Gastroesophageal sphincter (tissue), 4 donors: ENCODE measurements at regions not wholly inside any gene's neighbourhood (a gene's known extent, or its start where the extent isn't known, plus 50 kb on each side); places are given as distances from the start of the nearest gene placed in this dataset.

Source experiments
- ATAC-seq: fragments of 150-250 bp; one replicate; pipeline ENCODE4 v1.9.1; 2016; ENCODE audit warnings: mild to moderate bottlenecking, moderate library complexity
- H3K27ac ChIP-seq, 4 donors: fragments of 200-600 bp; sonication (generic) in 3 of 4; 1 replicate in 3 of 4; 2 replicates in 1 of 4; pipeline ENCODE4 v1.5.1; 2016 to 2019
- H3K27me3 ChIP-seq: fragments of 200-600 bp; sonication (generic); one replicate; pipeline ENCODE4 v1.5.1; 2019
- H3K36me3 ChIP-seq, 2 donors: fragments of 200-600 bp; sonication (generic); one replicate each; pipeline ENCODE4 v1.5.1; 2019; ENCODE audit warnings: control low read depth in 1 of 2
- H3K4me1 ChIP-seq, 3 donors: fragments of 200-600 bp; sonication (generic); 1 replicate in 2 of 3; 2 replicates in 1 of 3; pipeline ENCODE4 v1.5.1; 2016 to 2019; ENCODE audit warnings: control low read depth in 2 of 3
- H3K4me3 ChIP-seq, 2 donors: fragments of 200-600 bp; sonication (generic); one replicate each; pipeline ENCODE4 v1.5.1; 2019; ENCODE audit warnings: mild to moderate bottlenecking in 1 of 2, moderate library complexity in 1 of 2
- H3K9me3 ChIP-seq, 3 donors: fragments of 200-600 bp; sonication (generic); one replicate each; pipeline ENCODE4 v1.5.1; 2017 to 2019; ENCODE audit warnings: control low read depth in 2 of 3
- CTCF ChIP-seq, 4 experiments: fragments of 200-600 bp in 2 of 4; fragments of 450-650 bp in 2 of 4; sonication (generic) in 1 of 4; IDR thresholded peaks; one replicate each; pipeline ENCODE4 v1.5.1; 2017 to 2019; ENCODE audit warnings: antibody characterized with exemption in 4 of 4, mild to moderate bottlenecking in 2 of 4, moderate library complexity in 2 of 4
- EP300 ChIP-seq: sonication (generic); formaldehyde crosslinking; IDR thresholded peaks from one replicate; pipeline ENCODE4 v1.6.1; 2017; ENCODE audit warnings: antibody characterized with exemption, mild to moderate bottlenecking
- POLR2A ChIP-seq, 2 donors: fragments of 450-650 bp; IDR thresholded peaks; one replicate each; pipeline ENCODE4 v1.6.1; 2017; ENCODE audit warnings: antibody characterized with exemption in 2 of 2, mild to moderate bottlenecking in 2 of 2, moderate library complexity in 1 of 2
- POLR2AphosphoS5 ChIP-seq: sonication (generic); formaldehyde crosslinking; IDR thresholded peaks from one replicate; pipeline ENCODE4 v1.6.1; 2017; ENCODE audit warnings: antibody characterized with exemption
- WGBS, 2 donors: methylation state at CpG; one replicate each; pipeline ENCODE4 v1.1.5; 2018; ENCODE audit warnings: low coverage in 1 of 2; 5-methylcytosine and 5-hydroxymethylcytosine counted together

DNA sequence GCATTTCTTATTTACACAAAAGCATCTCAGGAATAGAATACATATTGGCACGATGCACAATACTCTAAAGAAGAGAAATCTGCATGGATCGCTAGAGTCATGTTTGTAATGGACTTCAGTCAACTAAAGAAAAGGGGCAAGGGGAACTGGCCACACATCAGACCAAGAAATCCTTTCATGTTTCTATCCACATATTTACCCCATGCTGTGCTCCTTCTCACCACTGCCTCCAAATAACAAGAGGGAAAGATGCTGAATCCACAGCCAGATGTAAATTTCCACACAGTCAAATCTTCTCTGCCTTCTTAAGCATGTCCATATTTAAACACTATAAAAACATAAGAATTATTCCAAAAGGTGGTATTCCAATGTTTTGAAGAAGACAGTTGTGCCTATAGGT is 67.6 kb downstream of the COX18 start:
- H3K27me3 ChIP-seq, result no peaks in the 10 kb centered on the region
- no peaks in the 10 kb centered on the region for H3K4me1 ChIP-seq
- H3K36me3 ChIP-seq, result no peaks in the 10 kb centered on the region
- TF ChIP-seq CTCF (IDR thresholded peaks at IDR 0.05) (no peak), POLR2AphosphoS5 (no peak), EP300 (no peak), POLR2A (IDR thresholded peaks at IDR 0.05) (no peak)
- no peaks in the 10 kb centered on the region for H3K9me3 ChIP-seq
- no peak for ATAC-seq
- H3K4me3 ChIP-seq, result no peak overlapping the region
- 56 to 74% methylated on average over 2 of the region's 2 CpGs for WGBS, 2 donors
- H3K27ac ChIP-seq, result no peak overlapping the region

DNA sequence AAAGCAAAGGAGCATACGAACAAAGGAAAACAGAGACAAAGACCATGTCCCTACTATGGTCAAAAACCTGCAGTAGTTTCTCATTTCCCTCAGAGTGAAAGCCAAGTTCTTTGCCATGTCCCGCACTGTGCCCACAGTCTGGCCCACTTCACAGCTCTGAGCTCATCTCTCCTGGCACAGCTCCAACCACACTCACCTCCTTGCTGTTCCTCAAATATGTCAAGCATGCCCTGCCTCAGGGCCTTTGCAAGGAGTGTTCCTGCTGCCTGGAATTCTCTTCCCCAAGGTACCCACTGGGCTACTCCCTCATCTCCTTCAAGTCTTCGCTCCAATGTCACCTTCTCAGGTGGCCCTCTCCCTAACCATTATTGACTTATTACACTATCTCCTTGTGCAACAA is 72.1 kb downstream of the COX18 start:
- no peak for ATAC-seq
- no peaks in the 10 kb centered on the region for H3K36me3 ChIP-seq
- H3K27me3 ChIP-seq, result no peaks in the 10 kb centered on the region
- no peaks in the 10 kb centered on the region for H3K4me1 ChIP-seq
- no peak overlapping the region for H3K4me3 ChIP-seq
- no peaks in the 10 kb centered on the region for H3K9me3 ChIP-seq
- 74 to 85% methylated on average over 3 of the region's 3 CpGs for WGBS, 2 donors
- TF ChIP-seq EP300, result no peak
- no peak for TF ChIP-seq POLR2AphosphoS5
- TF ChIP-seq POLR2A (IDR thresholded peaks at IDR 0.05), result no peak
- TF ChIP-seq CTCF (IDR thresholded peaks at IDR 0.05), result no peak
- no peak overlapping the region for H3K27ac ChIP-seq

DNA sequence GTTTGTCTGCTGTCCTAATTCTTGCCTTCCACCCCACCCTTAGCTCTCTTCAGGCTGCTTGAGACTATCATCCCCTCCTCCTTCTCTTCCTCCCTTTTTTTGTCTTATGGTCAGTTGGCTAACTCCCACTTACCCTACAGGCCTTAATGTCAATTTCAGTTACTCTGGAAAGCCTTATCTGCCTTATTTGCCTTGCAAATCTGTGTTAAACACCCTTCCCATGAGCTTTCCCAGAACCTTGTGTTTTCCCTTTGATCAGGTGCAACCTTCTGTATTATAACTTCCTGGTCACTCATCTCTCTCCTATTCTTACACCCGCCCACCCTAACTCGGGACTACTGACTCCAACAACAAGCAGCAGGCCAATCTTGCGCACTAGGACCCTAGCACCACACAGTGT is 74.8 kb downstream of the COX18 start:
- 75 to 100% methylated on average over 3 of the region's 3 CpGs for WGBS, 2 donors
- Histone ChIP-seq H3K27ac (no peak overlapping the region), H3K36me3 (no peaks in the 10 kb centered on the region), H3K9me3 (no peaks in the 10 kb centered on the region), H3K4me3 (no peak overlapping the region), H3K4me1 (no peaks in the 10 kb centered on the region), H3K27me3 (no peaks in the 10 kb centered on the region)
- TF ChIP-seq POLR2A (IDR thresholded peaks at IDR 0.05), result no peak
- no peak for TF ChIP-seq POLR2AphosphoS5
- TF ChIP-seq EP300, result no peak
- no peak for TF ChIP-seq CTCF (IDR thresholded peaks at IDR 0.05)
- no peak for ATAC-seq

GRCh38 chr4:72993876-72994275 is 75.6 kb downstream of the COX18 start:
- Histone ChIP-seq H3K27me3 (no peaks in the 10 kb centered on the region), H3K4me3 (no peak overlapping the region), H3K27ac (no peak overlapping the region), H3K9me3 (no peaks in the 10 kb centered on the region), H3K36me3 (no peaks in the 10 kb centered on the region), H3K4me1 (no peaks in the 10 kb centered on the region)
- TF ChIP-seq EP300 (no peak), POLR2AphosphoS5 (no peak), POLR2A (IDR thresholded peaks at IDR 0.05) (no peak), CTCF (IDR thresholded peaks at IDR 0.05) (no peak)
- no peak for ATAC-seq

DNA sequence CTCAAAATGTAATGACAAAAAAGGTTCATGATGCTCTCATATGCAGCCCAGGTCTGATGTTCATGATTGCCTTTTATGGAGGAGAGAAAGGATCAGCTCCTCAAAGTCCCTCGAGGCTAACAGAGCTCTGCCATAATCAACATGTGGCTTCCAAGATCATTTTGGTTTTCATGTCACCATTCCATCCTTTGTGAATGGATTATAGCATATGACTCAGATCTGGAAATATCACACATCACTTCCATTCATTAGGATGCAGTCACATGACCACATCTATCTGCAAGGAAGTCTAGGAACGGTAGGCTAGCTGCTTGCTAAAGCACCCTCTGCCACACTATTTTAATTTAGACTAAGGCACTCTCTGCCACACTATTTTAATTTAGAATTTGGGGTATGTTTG is 77.6 kb downstream of the COX18 start:
- Histone ChIP-seq H3K9me3 (no peaks in the 10 kb centered on the region), H3K27me3 (no peaks in the 10 kb centered on the region), H3K4me1 (no peaks in the 10 kb centered on the region), H3K27ac (no peak overlapping the region), H3K4me3 (no peak overlapping the region), H3K36me3 (no peaks in the 10 kb centered on the region)
- no peak for TF ChIP-seq CTCF (IDR thresholded peaks at IDR 0.05)
- TF ChIP-seq POLR2AphosphoS5, result no peak
- no peak for TF ChIP-seq POLR2A (IDR thresholded peaks at IDR 0.05)
- no peak for TF ChIP-seq EP300
- WGBS, 2 donors, result 27 to 49% methylated on average over 2 of the region's 2 CpGs
- no peak for ATAC-seq
